H9 (cell line): ENCODE measurements at regions not wholly inside any gene's neighbourhood (a gene's known extent, or its start where the extent isn't known, plus 50 kb on each side); places are given as distances from the start of the nearest gene placed in this dataset.

ENCODE experiments used
- DNase-seq: peaks from one replicate; pipeline ENCODE4 v3.0.0-alpha.2; 2017
- H2AFZ ChIP-seq: one replicate; pipeline ENCODE4 v1.6.1; 2013; ENCODE audit warnings: mild to moderate bottlenecking, low read length, control low read depth, moderate library complexity
- H2AK5ac ChIP-seq: 2 replicates; pipeline ENCODE4 v1.6.1; 2013; ENCODE audit warnings: low read length, control low read depth, mixed read lengths; ENCODE audit not compliant: insufficient read length
- H2BK120ac ChIP-seq: one replicate; pipeline ENCODE4 v1.6.1; 2013; ENCODE audit warnings: low read depth, mild to moderate bottlenecking, low read length, control low read depth, inconsistent platforms; ENCODE audit not compliant: poor library complexity, severe bottlenecking
- H2BK12ac ChIP-seq: 2 replicates; pipeline ENCODE4 v1.6.1; 2013; ENCODE audit warnings: low read length, control low read depth, mixed read lengths, low read depth; ENCODE audit not compliant: insufficient read length
- H2BK15ac ChIP-seq: 2 replicates; pipeline ENCODE4 v1.6.1; 2013; ENCODE audit warnings: low read depth, low read length, control low read depth
- H2BK20ac ChIP-seq: one replicate; pipeline ENCODE4 v1.6.1; 2013; ENCODE audit warnings: low read depth, mild to moderate bottlenecking, low read length, control low read depth, inconsistent platforms; ENCODE audit not compliant: poor library complexity, severe bottlenecking
- H2BK5ac ChIP-seq: 2 replicates; pipeline ENCODE4 v1.6.1; 2013; ENCODE audit warnings: low read length, control low read depth, mixed read lengths; ENCODE audit not compliant: insufficient read length
- H3K14ac ChIP-seq: 2 replicates; pipeline ENCODE4 v1.6.1; 2013; ENCODE audit warnings: low read length, control low read depth; ENCODE audit not compliant: insufficient read depth
- H3K18ac ChIP-seq: 2 replicates; pipeline ENCODE4 v1.6.1; 2013; ENCODE audit warnings: low read depth, mild to moderate bottlenecking, mixed read lengths, low read length, control low read depth; ENCODE audit not compliant: insufficient read length
- H3K23ac ChIP-seq: 2 replicates; pipeline ENCODE4 v1.6.1; 2013; ENCODE audit warnings: low read length, control low read depth, mixed read lengths, low read depth; ENCODE audit not compliant: insufficient read length
- H3K23me2 ChIP-seq: 2 replicates; pipeline ENCODE4 v1.6.1; 2013; ENCODE audit warnings: low read depth, mild to moderate bottlenecking, mixed read lengths, low read length, control low read depth; ENCODE audit not compliant: insufficient read length, poor library complexity, severe bottlenecking
- H3K27ac ChIP-seq: 2 replicates; pipeline ENCODE4 v1.5.1; 2013; ENCODE audit warnings: low read length, control low read depth, mixed read lengths, low read depth; ENCODE audit not compliant: insufficient read length
- H3K27me3 ChIP-seq: 2 replicates; pipeline ENCODE4 v1.6.1; 2013; ENCODE audit warnings: low read length, control low read depth, inconsistent platforms; ENCODE audit not compliant: insufficient read depth
- H3K4ac ChIP-seq: 2 replicates; pipeline ENCODE4 v1.6.1; 2013; ENCODE audit warnings: low read depth, mild to moderate bottlenecking, control low read depth, inconsistent platforms, low read length, moderate library complexity
- H3K4me1 ChIP-seq: 2 replicates; pipeline ENCODE4 v1.6.1; 2013; ENCODE audit warnings: low read length, control low read depth, inconsistent platforms; ENCODE audit not compliant: insufficient read depth
- H3K4me2 ChIP-seq: 2 replicates; pipeline ENCODE4 v1.6.1; 2013; ENCODE audit warnings: low read length, control low read depth, mixed read lengths; ENCODE audit not compliant: insufficient read length, insufficient read depth
- H3K56ac ChIP-seq: 2 replicates; pipeline ENCODE4 v1.6.1; 2013; ENCODE audit warnings: low read depth, mild to moderate bottlenecking, mixed read lengths, low read length, control low read depth; ENCODE audit not compliant: insufficient read length
- H3K79me1 ChIP-seq: 2 replicates; pipeline ENCODE4 v1.6.1; 2013; ENCODE audit warnings: low read depth, mild to moderate bottlenecking, moderate library complexity, low read length, control low read depth, inconsistent platforms; ENCODE audit not compliant: insufficient read depth, poor library complexity, severe bottlenecking
- H3K79me2 ChIP-seq: 2 replicates; pipeline ENCODE4 v1.6.1; 2013; ENCODE audit warnings: low read length, control low read depth, inconsistent platforms; ENCODE audit not compliant: insufficient read depth
- H3K9ac ChIP-seq: 2 replicates; pipeline ENCODE4 v1.6.1; 2013; ENCODE audit warnings: low read length, control low read depth, mixed read lengths; ENCODE audit not compliant: insufficient read length; ENCODE audit errors: extremely low read depth
- H3K9me3 ChIP-seq: one replicate; pipeline ENCODE4 v1.6.1; 2013; ENCODE audit warnings: low read depth, low read length, inconsistent platforms; ENCODE audit not compliant: control insufficient read depth
- H3T11ph ChIP-seq: one replicate; pipeline ENCODE4 v1.6.1; 2013; ENCODE audit warnings: mild to moderate bottlenecking, low read length, control low read depth, inconsistent platforms
- H4K20me1 ChIP-seq: one replicate; pipeline ENCODE4 v1.6.1; 2013; ENCODE audit not compliant: control insufficient read depth, insufficient read length, insufficient read depth
- H4K5ac ChIP-seq: 2 replicates; pipeline ENCODE4 v1.6.1; 2013; ENCODE audit warnings: low read depth, mild to moderate bottlenecking, mixed read lengths, low read length, control low read depth; ENCODE audit not compliant: insufficient read length
- H4K8ac ChIP-seq: replicated peaks from 2 replicates; pipeline ENCODE4 v1.6.1; 2013; ENCODE audit warnings: low read length, control low read depth, mixed read lengths, low read depth; ENCODE audit not compliant: insufficient read length
- H4K91ac ChIP-seq: 2 replicates; pipeline ENCODE4 v1.6.1; 2013; ENCODE audit warnings: low read depth, mild to moderate bottlenecking, moderate library complexity, mixed read lengths, low read length, control low read depth; ENCODE audit not compliant: insufficient read length
- H3K27ac Mint-ChIP-seq, 3 experiments: 2 replicates in 2 of 3; 3 replicates in 1 of 3; pipeline ENCODE4 v1.8.0; 2020 to 2021; ENCODE audit warnings: mixed read lengths in 3 of 3, mild to moderate bottlenecking in 1 of 3, moderate library complexity in 1 of 3
- H3K27me3 Mint-ChIP-seq: 2 replicates; pipeline ENCODE4 v1.8.0; 2021; ENCODE audit warnings: low read depth, mild to moderate bottlenecking, moderate library complexity, mixed read lengths
- H3K36me3 Mint-ChIP-seq, 3 experiments: 2 replicates in 2 of 3; 3 replicates in 1 of 3; pipeline ENCODE4 v1.8.0; 2020 to 2021; ENCODE audit warnings: low read depth in 3 of 3, mixed read lengths in 3 of 3; ENCODE audit not compliant: insufficient read depth in 1 of 3
- H3K4me1 Mint-ChIP-seq, 2 experiments: 2 replicates each; pipeline ENCODE4 v1.8.0; 2020; ENCODE audit warnings: mixed read lengths in 2 of 2
- H3K4me3 Mint-ChIP-seq, 2 experiments: 2 replicates in 1 of 2; 3 replicates in 1 of 2; pipeline ENCODE4 v1.8.0; 2020 to 2021; ENCODE audit warnings: mild to moderate bottlenecking in 2 of 2, mixed read lengths in 2 of 2, moderate library complexity in 1 of 2
- H3K9me3 Mint-ChIP-seq, 2 experiments: 2 replicates in 1 of 2; 3 replicates in 1 of 2; pipeline ENCODE4 v1.8.0; 2020; ENCODE audit warnings: mild to moderate bottlenecking in 2 of 2, mixed read lengths in 2 of 2, moderate library complexity in 1 of 2
- WGBS: extraction: QIAGEN DNeasy Blood & Tissue Kit; methylation state at CpG from one replicate; pipeline ENCODE4 v1.1.7; 2013; ENCODE audit warnings: missing lambda C conversion rate, low lambda C conversion rate, mixed read lengths; ENCODE audit not compliant: insufficient read length; ENCODE audit errors: extremely low coverage; 5-methylcytosine and 5-hydroxymethylcytosine counted together
- TF ChIP-seq, protein P1 (sequence below): fragments of 200-600 bp; sonication (generic); conservative IDR thresholded peaks from 3 replicates; pipeline ENCODE4 v1.8.0; 2021; ENCODE audit warnings: antibody characterized with exemption, mild to moderate bottlenecking

DNA sequence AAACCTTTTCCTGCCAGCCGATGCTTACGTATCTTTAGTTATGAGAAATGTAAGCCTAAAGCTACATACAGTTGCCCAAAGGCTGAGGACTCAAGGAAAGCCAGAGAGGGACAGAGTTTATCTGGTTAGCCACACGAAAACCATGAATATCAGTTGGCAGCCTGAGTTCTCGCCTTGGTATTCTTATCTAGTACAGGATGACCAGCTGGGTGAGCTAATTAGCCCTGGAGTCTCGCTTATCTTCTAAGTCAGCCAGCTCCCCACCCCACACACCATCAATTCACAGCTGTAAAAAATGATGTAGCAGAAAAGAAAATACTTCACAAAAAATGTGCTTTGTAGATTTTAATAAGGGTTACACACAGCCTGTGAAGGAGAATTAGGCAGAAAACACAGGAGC is 617.5 kb upstream of the SOX11 start:
- Histone ChIP-seq H3T11ph (no peak overlapping the region), H3K23ac (no peak overlapping the region), H2BK15ac (no peak overlapping the region), H2BK12ac (no peak overlapping the region), H3K4ac (no peak overlapping the region), H3K23me2 (no peaks in the 10 kb centered on the region), H4K8ac (no peak overlapping the region), H3K4me1 (peaks cover 4% of the 10 kb centered on the region; the same call in 1 of the 2 replicates), H3K27me3 (no peaks in the 10 kb centered on the region), H4K20me1 (no peaks in the 10 kb centered on the region), H3K56ac (no peak overlapping the region), H4K91ac (no peak overlapping the region), H4K5ac (no peak overlapping the region), H2BK5ac (no peak overlapping the region), H2BK20ac (no peak overlapping the region), H3K79me1 (no peaks in the 10 kb centered on the region), H3K27ac (no peak overlapping the region), H3K14ac (no peak overlapping the region), H3K4me2 (no peak overlapping the region), H3K9me3 (no peaks in the 10 kb centered on the region), H2BK120ac (no peak overlapping the region), H3K79me2 (no peaks in the 10 kb centered on the region), H3K9ac (no peak overlapping the region), H2AK5ac (no peak overlapping the region), H2AFZ (no peak overlapping the region), H3K18ac (no peak overlapping the region)
- no CpG with 5 or more reads among the region's 5 CpGs for WGBS
- Mint-ChIP-seq H3K4me1 (peaks cover 12 to 27% of the 10 kb centered on the region in 2 experiments), H3K9me3 (no peaks in the 10 kb centered on the region), H3K4me3 (no peak overlapping the region), H3K36me3 (no peaks in the 10 kb centered on the region), H3K27ac (no peak overlapping the region), H3K27me3 (no peaks in the 10 kb centered on the region)
- no peak for DNase-seq
- TF ChIP-seq, protein P1, sequence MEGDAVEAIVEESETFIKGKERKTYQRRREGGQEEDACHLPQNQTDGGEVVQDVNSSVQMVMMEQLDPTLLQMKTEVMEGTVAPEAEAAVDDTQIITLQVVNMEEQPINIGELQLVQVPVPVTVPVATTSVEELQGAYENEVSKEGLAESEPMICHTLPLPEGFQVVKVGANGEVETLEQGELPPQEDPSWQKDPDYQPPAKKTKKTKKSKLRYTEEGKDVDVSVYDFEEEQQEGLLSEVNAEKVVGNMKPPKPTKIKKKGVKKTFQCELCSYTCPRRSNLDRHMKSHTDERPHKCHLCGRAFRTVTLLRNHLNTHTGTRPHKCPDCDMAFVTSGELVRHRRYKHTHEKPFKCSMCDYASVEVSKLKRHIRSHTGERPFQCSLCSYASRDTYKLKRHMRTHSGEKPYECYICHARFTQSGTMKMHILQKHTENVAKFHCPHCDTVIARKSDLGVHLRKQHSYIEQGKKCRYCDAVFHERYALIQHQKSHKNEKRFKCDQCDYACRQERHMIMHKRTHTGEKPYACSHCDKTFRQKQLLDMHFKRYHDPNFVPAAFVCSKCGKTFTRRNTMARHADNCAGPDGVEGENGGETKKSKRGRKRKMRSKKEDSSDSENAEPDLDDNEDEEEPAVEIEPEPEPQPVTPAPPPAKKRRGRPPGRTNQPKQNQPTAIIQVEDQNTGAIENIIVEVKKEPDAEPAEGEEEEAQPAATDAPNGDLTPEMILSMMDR = no peak
